GM21381 (cell line): ENCODE measurements at regions not wholly inside any gene's neighbourhood (a gene's known extent, or its start where the extent isn't known, plus 50 kb on each side); places are given as distances from the start of the nearest gene placed in this dataset.

Experiments used
- ATAC-seq: cut with Tn5 transposase; IDR thresholded peaks from one replicate; pipeline ENCODE4 v1.9.1; 2021; ENCODE audit warnings: mild to moderate bottlenecking, moderate library complexity; ENCODE audit not compliant: unreplicated experiment

- no peak for ATAC-seq
Observed at GRCh38 chr12:127550271-127550670, 716.7 kb upstream of the TMEM132C start.

GRCh38 chr12:127552838-127553237 is 714.1 kb upstream of the TMEM132C start:
- no peak for ATAC-seq

DNA sequence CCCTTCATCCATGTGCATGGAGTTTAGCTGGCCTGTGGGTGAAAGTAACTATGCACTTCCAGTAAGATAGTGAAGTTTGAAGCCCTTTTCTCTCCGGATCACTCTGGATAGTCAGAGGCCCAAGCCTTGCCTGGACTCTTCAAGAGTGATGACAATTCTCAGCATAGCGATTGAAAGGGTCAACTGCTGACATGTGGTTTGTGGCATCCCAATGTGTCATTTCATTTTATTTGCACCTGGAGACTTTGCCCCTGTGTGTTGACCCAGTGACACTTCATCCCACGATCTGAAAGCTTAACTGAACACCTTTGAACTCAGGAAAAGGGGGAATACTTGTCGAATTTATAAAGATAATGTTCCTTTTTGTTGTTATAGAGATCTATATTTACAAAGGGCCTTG is 711.9 kb upstream of the TMEM132C start:
- no peak for ATAC-seq

GRCh38 chr12:127556231-127556886 is 710.6 kb upstream of the TMEM132C start:
- no peak for ATAC-seq

DNA sequence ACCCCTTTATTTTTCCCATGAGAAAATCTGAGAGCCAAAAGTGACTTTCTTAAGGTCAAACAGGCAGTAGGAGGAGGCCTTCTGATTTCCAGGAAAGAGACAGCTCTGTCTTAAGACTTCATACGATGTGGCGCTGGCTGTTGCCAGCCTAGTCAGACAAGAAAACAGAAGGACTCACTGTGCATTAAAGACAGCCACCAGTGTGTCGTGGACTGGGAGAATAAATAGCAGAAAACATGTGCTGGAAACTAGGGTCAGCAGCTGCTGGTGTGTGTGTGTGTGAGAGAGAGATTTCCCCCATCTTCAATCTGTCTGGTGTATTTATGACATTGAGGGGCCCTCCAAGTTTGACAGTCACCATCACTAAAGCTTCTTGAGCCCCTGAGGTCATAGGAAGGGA is 708.6 kb upstream of the TMEM132C start:
- no peak for ATAC-seq

DNA sequence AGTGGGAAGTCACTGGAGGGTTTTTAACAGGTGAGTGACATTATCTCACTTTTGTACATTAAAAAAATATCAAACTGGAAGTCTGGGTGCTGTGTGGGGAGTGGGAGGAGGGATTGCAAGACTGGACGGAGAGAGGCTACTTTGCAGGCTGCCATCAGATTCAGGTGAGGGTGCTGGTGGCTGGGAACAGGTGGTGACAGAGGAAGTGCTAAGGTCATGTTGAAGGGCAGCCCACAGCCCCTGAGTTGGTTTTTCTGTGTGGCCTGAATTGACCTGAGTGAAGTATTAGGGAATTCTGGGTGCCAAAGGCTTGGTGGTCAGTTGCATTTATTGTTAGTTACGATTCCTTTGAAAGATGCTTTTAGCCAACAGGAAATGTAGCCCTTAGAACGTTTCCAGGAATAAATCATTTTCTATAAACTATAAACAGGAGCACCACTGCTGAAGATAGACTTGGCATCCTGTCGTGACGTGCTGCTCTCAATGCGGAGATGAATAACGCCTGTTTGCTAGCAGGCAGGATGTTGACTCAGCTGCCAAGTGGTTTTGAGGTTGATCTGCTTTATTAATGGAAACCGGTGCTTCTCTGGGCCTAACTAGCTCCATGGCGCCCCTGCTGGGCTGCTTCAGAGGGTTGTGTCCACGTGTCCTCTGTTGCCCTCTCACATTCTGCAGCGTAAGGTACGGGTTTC is 707.5 kb upstream of the TMEM132C start:
- ATAC-seq = peak; percentile 87

- no peak for ATAC-seq
Observed at GRCh38 chr12:127560041-127560478, 706.9 kb upstream of the TMEM132C start.

GRCh38 chr12:127562816-127563215 is 704.2 kb upstream of the TMEM132C start:
- no peak for ATAC-seq

- ATAC-seq = no peak
Observed at GRCh38 chr12:127565241-127565640, 701.7 kb upstream of the TMEM132C start.

GRCh38 chr12:127567531-127567930 is 699.4 kb upstream of the TMEM132C start:
- ATAC-seq = no peak

DNA sequence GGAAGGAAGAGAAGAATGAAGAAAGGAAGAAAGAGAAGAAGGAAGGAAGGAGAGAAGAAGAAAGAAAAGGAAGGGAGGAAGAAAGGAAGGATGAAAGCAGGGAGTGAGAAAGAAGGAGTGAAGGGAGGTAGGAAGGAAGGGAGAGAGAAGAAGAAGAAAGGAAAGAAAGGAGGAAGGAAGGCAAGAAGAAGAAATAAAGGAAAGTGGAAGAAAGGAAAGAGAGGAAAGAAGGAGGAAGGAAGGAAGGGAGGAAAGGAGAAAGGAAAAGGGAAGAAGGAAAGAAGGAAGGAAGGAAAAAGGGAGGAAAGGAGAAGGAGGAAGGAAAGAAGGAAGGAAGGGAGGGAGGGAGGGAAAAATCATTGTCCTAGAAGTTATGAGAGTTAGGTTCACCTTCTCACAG is 696.6 kb upstream of the TMEM132C start:
- no peak for ATAC-seq

- no peak for ATAC-seq
Observed at GRCh38 chr12:127570793-127571360, 696.1 kb upstream of the TMEM132C start.

DNA sequence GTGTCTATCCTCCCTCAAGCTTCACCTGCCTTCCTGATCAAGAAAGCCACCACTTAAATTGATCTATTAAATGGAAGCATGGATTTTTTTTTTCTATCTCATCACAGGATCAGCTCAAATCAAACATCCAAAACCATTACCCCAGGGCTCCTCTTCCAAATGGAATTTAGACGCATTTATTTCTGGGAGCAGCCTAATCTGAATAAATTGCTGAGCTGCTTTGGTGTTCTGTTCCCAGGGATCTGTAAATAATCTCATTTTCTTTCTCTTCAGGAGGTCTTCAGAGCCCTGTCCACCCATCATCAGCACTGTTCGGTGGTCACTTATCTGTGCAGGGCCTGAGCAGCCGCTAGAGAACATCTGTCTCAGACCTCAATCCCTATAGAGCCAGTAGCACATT is 695.4 kb upstream of the TMEM132C start:
- no peak for ATAC-seq

- ATAC-seq = no peak
Observed at GRCh38 chr12:127579446-127579845, 687.5 kb upstream of the TMEM132C start.

GRCh38 chr12:127582074-127582473 is 684.9 kb upstream of the TMEM132C start:
- no peak for ATAC-seq

DNA sequence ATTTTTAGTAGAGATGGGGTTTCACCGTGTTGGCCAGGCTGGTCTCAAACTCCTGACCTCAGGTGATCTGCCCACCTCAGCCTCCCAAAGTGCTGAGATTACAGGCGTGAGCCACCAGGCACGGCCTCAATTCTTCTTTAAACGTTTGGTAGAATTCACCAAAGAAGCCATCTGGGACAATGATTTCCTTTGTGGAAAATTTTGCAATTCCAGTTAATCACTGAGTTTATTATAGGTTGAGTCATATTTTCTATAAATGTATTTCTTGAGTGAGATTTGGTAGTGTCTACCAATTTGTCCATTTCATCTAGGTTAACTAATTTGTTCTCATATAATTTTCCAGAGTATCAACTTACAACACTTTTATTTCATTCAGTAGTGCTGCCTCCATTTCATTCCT is 683.9 kb upstream of the TMEM132C start:
- ATAC-seq = no peak

GRCh38 chr12:127588249-127588648 is 678.7 kb upstream of the TMEM132C start:
- no peak for ATAC-seq

DNA sequence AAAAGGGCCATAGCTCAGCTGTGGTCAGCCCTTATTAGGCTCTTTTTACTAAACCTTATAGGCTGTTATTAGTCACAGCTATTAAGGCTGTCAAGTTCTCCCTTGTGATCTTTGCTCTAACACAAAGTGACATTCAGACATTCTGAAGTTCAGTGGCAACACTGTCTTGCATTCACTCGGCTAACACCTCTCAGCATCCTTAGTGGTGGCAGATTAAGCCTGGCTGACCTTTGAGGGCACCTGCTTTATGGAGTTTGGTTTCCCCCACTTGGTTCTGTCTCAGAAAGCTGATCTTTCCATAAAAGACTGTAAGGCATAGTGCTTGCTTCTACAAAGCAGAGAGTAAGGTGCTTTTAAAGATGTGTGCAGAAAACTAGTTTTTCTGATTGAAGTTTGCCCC is 677.4 kb upstream of the TMEM132C start:
- ATAC-seq = no peak

GRCh38 chr12:127590868-127591267 is 676.1 kb upstream of the TMEM132C start:
- ATAC-seq = no peak

DNA sequence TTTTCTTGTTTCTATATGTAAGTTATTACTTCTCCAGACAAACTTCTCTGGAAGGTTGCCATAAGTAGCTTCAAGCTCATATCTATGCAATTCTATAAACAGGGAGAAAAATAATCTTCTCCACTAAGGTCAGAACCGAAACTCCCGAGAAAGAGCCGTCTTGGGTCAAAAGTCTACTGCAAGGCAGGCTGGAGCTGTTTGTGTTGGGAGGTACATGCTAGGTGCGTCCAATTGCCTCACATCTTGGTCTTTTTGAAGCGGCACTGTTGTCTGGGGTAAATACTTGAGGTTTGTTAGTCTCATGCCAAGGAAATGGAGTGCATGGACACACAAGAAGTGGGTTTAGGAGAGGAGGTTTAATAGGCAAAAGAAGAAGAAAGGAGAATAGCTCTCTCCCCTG is 674.7 kb upstream of the TMEM132C start:
- no peak for ATAC-seq

- ATAC-seq = no peak
Observed at GRCh38 chr12:127594351-127594970, 672.5 kb upstream of the TMEM132C start.

DNA sequence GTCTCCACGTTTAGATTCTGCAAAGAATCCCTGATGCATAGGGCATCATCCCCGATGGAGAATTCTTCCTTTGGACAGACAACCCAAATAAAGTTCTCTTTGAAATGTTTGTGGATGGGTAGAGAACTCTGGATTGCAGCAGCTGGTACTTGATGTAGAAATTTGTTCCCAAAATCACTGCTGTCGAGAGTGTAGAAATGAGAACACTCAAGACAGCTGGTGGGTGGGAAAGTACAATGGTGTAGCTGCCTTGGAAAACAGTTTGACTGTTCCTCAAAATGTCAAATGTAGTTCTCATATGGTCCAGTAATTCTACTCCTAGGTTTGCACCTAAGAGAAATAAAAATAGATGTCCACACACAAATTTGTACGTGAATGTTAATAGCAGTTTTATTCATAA is 671.5 kb upstream of the TMEM132C start:
- no peak for ATAC-seq
